Activated CD8-positive, alpha-beta memory T cell treated with anti-CD3 and anti-CD28 coated beads for 24 hours (primary cell): ENCODE measurements at regions not wholly inside any gene's neighbourhood (a gene's known extent, or its start where the extent isn't known, plus 50 kb on each side); places are given as distances from the start of the nearest gene placed in this dataset.
"Not testable (repeated sequence)": the region's sequence is repeated elsewhere in the genome, so short reads cannot be mapped to it uniquely, and the experiment has no call there.

Experiments used
- DNase-seq: peaks from one replicate; pipeline ENCODE4 v3.0.0-alpha.2; 2020

DNA sequence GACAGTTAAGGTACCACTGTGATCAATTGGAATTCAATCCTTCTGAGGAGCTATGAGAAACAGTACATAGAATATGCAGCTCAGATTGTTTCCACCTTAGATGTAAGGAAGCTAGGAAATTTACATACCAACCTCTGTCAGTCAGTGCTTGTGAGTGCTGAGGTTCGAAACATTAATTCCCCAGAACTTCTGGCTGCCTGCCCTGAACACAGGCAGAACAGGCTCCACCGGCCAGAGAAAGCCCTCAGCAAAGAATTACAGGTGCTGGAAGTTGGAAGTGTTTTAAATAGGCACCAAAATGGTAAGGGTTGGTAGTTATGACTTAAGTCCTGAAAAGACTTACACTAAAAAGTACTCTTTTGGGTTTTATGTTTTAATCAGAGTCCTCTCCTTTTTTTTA, 651.8 kb downstream of the C4orf33 start:
- DNase-seq: no peak

DNA sequence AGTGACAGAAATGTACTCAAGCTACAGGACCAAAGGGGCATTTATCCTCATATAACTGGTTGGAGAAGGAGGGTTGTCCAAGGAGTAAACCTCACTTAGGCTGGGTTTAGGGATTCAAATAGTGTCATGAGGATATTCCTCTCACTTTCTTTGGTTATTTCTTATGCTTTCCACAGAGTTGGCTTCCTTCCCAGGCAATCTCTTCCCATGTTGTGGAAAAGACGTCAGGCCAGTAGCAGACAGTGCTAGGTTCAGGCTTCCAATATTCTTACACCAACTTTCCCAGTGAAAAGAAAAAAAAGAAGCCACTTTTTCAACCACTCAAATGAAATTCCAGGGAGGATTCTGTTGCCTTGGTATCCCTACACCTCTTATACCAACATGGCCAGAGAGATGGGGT, 653.0 kb downstream of the C4orf33 start:
- no peak for DNase-seq

- no peak for DNase-seq
These were observed 655.7 kb downstream of the C4orf33 start for GRCh38 chr4:129751646-129752045.

- no peak for DNase-seq
These were observed 687.6 kb downstream of the C4orf33 start for GRCh38 chr4:129783596-129783995.

- DNase-seq: no peak
These were observed 692.5 kb downstream of the C4orf33 start for GRCh38 chr4:129788486-129788885.

DNA sequence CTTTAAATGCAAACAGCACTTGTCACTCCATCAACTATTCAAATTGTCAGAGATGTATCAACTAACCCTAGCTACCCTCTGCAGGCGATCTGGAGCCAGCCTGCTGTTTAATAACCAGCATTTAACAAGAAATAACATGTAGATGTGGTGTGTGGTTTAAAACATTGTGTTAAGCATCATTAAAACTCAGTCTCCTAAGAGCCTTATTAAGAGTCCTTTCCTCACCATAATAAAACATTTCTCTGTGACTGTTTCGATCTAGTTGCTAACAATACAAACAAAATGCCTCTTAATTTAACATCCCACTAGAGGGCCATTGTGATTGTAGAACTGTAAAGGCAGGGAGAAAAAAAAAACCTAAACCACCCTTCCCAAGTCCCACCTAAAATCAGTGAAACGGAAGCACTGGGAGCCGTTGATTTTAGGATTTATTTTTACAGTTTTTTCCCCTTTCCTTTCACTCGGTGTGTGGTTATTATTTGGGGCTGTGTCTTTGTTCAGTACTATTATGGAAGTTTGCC, 708.6 kb downstream of the C4orf33 start:
- no peak for DNase-seq

DNA sequence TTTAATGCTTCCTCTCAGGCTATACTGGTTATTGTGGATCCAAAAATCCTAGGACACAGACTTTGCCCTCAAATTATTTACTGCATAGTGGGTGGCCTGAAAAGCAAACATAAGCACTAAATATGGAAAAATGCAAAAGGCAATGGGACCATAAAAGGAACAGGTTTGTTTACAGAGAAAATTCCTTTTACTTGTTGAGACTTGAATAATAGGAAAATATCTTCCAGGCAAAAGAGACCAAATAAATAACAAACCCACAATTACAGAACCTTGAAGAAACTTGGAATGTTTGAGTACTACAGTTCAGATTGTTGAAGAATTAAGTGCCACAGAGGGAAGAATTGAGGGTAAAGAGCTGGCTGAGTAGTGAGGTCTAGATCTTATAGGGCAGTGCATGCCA, 711.0 kb downstream of the C4orf33 start:
- DNase-seq: no peak

DNA sequence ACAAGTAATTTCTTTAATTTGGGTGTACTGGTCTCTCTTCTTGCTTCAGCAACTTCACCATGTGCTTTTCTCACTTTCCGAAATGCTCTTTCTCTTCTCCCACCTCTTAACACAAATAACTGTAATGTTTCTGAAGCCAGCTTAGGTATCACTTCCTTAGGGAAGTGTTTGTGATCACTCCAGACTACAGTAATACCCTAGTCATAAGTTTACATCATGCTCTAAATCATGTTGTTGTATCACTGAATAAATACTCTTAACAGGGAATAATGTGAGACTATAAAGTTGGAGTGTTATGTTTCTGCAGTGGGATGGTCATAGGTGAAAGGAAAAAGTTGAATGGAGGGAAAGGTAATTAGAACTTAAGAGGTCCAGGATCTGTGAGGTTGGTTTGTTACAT, 712.3 kb downstream of the C4orf33 start:
- DNase-seq: no peak

GRCh38 chr4:129821073-129821472, 725.1 kb downstream of the C4orf33 start:
- no peak for DNase-seq

GRCh38 chr4:129821963-129822362, 726.0 kb downstream of the C4orf33 start:
- no peak for DNase-seq

DNA sequence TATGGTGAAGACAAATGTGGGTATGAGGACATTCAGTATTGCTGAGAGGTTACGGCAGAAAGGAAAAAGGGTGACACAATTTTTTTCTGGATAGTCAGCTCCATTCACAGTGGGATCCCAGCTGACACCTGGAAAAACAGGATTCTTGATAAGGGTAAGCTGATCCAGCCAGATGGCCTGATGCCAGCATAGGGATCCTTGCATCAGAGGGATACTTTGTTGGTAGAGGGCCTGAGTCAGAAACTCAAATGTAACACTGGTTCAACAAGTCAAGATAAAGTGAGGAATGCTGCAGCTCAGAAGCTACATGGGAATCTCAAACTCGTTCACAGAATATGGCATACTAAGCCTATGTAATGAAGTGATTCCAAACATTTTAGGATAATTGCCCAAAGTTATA, 726.7 kb downstream of the C4orf33 start:
- DNase-seq: no peak

DNA sequence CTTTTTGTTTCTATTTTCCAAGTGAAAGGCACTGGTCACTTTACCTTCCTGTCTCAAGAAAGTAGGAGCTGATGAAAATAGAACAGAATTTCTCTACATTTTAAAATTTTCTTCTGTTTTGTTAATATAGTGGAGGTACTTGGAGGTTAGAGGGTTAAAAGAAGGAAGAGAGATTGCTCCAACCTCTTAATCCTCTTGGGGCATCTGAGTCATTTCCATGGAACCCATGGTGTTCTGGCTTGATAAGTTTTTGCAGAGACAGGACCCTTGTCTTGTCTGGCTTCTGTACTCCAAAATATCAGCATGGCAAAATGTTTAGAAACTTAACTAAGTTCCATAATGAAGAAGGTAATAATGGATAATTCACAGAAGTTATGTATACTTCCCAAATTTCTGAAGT, 727.2 kb downstream of the C4orf33 start:
- no peak for DNase-seq

DNA sequence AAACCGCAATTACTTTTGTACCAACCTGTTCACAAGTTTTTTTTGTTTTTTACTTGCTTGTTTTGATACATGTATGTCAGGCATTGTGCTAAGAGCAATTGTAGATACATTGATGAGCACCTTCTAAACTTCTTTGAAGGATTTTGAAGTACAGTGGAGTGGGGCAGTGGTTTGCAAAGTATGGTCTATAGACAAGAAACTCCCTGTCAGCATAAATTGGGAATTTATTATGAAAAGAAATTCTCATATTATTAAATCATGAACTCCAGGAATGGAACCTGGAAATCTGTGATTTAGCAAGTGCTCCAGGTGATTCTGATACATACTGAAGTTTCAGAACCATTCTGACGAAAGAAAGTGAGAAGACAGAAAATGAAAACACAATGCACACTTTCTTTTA, 733.4 kb downstream of the C4orf33 start:
- no peak for DNase-seq

- DNase-seq: no peak
These were observed 743.7 kb downstream of the C4orf33 start for GRCh38 chr4:129839687-129840086.

GRCh38 chr4:129842096-129842495, 746.1 kb downstream of the C4orf33 start:
- no peak for DNase-seq

DNA sequence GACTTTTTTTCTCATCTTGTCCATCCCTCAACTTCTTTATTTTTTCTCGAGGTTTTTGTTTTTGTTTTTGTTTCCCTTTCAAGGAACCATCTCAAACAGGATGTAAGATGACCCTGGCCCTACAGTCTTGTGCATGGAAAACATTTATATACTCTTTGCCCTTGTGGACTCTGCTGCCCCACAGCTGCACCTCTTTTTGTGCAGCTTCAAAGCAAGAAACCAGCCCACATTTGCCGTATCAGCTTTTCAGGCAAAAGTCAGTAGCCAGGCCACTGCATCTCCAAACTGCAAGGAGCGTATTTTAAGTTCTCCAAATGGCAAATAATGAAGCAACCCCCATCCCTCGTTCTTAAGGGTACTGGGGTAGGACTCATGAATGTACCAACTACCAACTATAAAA, 756.5 kb downstream of the C4orf33 start:
- DNase-seq: no peak

DNA sequence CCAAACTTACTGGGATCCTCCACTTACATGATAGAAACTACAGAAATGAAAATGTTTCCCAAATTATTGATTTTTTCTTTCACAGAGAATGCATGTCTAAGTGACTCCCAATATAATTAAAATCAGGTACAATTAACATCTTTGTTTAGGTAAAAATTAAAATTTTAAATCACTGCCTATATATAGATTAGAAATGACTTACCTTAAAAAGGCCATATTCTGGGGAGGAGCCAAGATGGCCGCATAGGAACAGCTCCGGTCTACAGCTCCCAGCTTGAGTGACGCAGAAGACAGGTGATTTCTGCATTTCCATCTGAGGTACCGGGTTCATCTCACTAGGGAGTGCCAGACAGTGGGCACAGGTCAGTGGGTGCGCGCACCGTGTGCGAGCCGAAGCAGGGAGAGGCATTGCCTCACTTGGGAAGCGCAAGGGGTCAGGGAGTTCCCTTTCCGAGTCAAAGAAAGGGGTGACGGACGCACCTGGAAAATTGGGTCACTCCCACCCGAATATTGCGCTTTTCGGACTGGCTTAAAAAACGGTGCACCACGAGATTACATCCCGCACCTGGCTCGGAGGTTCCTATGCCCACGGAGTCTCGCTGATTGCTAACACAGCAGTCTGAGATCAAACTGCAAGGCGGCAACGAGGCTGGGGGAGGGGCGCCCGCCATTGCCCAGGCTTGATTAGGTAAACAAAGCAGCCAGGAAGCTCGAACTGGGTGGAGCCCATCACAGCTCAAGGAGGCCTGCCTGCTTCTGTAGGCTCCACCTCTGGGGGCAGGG, 757.9 kb downstream of the C4orf33 start:
- DNase-seq: not testable (repeated sequence)

DNA sequence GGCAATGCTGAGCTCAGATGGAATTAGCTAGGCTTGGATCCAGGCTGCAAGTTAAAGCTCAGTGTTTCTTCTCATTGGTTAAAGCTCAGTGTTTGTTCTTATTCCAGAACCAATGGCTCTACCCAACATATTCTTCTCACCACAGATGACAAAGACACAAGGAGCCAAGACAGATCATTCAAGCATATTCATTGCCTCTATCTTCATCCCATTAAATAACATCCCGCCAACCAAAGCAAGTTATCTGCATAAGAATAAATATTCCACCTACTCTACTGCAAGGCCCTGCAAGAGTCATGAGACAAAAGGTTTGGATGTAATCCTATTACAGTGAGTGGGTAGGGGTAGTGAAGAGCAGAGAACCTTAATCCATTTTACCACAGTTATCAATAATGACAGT, 766.5 kb downstream of the C4orf33 start:
- DNase-seq: no peak

- no peak for DNase-seq
These were observed 767.3 kb downstream of the C4orf33 start for GRCh38 chr4:129863206-129863605.

DNA sequence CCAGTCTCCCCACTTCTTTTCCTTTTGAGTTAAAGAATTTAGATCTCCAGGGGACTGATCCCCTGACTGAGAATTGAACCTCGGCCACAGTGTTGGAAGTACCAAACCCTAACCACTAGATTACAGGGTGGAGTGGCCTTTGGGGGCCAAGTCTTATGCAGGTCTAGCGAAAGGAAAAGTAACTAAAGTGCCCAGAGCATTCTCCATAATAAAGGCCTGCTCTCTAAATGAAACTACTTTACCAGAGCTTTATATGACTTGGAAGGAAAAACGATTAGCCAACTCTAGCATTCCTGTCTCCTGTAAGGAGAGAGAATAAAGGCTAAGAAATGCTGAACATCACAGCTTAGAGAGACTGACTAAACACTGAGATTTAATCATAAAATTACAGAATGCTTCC, 788.0 kb downstream of the C4orf33 start:
- no peak for DNase-seq

- DNase-seq: no peak
These were observed 801.2 kb downstream of the C4orf33 start for GRCh38 chr4:129897111-129897510.

GRCh38 chr4:129899849-129900248, 803.9 kb downstream of the C4orf33 start:
- DNase-seq: no peak

DNA sequence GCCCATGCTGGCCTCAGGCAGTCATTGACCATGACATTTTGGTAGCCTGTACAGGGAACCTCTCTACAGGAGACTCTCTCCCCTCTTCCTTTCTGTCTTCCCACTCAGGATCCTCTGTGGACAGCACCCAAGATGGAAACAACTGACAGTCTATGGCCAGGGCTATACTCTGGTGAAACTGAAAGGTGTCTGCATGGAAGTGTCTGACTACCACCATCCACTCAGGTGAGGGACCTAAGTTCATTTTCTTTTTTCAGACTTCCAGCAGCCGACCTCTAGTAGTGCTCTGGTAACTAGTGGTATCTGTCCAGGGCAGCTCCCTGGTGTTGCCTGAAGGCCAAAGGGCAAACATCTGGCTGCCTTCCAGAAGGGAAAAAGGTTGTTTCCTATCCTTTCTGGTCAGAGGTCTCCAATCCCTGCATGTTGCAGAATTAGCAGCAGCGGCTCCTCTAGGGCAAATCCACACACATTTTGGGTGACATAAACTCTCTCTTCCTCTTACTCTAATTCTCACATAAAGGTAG, 804.5 kb downstream of the C4orf33 start:
- no peak for DNase-seq

DNA sequence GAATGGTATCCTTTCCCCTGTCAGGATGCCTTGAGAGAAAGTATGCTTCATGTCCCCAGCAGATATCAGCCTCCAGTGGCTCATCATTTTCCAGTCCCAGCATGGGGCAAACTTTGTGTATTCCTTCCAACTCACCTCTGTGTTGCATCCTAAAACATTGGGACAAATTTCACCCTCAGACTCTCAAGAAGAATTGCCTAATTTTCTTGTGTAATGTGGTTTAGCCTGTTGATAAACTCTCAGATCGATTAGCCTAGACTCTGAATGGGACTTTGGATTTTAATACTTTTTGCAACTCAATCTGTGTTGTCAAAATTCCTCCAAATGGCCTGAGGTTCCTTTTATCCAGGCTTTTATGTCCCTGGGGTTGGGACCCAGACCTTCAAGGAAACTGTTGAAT, 805.3 kb downstream of the C4orf33 start:
- no peak for DNase-seq

DNA sequence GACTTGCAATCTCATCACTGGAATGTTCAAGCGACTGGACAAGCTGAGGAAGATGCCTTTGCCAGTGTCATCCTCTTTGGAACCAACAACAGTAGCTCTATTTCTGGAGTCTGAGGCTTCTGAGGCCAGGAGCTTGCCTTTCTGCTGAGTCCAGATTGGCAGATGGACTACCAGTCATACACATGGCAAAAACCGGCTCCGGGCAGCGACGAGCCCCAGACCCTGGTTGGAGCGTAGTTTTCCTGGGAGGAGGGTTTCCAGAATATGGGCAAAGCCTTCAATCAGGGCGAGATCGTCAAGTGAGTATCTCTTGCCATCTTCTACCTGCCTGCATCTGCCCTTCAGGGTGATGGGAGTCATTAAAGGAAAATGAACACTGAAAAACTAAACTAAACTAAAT, 807.9 kb downstream of the C4orf33 start:
- DNase-seq: no peak
